Right lung (tissue), 2 donors: ENCODE measurements at regions not wholly inside any gene's neighbourhood (a gene's known extent, or its start where the extent isn't known, plus 50 kb on each side); places are given as distances from the start of the nearest gene placed in this dataset.
"Not testable (repeated sequence)": the region's sequence is repeated elsewhere in the genome, so short reads cannot be mapped to it uniquely, and the experiment has no call there.

Experiments used
- DNase-seq, 2 donors: peaks; one replicate each; pipeline ENCODE4 v3.0.0-alpha.2; 2013

GRCh38 chr9:73344060-73344459, 192.4 kb downstream of the ANXA1 start:
- no peak for DNase-seq

GRCh38 chr9:73347123-73347522, 195.5 kb downstream of the ANXA1 start:
- DNase-seq = no peak

GRCh38 chr9:73347720-73348119, 196.1 kb downstream of the ANXA1 start:
- no peak for DNase-seq

DNA sequence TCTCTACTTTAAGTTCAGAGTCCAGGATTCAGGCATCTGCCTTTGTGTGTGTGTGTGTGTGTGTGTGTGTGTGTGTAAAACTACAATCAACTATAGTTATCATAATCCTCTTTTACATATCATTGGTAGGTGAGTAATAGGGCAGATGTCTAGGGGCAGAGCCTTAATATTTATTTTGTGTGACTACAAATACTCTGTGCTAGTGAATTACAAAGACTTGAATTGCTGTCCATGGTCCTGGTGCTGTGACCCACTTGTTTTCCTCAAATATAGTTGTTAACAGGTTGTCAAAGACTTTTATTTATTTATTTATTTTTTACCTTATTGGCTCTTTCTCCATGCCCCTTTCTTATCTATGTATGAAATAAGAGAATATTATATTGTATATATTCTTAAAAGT, 196.8 kb downstream of the ANXA1 start:
- no peak for DNase-seq

DNA sequence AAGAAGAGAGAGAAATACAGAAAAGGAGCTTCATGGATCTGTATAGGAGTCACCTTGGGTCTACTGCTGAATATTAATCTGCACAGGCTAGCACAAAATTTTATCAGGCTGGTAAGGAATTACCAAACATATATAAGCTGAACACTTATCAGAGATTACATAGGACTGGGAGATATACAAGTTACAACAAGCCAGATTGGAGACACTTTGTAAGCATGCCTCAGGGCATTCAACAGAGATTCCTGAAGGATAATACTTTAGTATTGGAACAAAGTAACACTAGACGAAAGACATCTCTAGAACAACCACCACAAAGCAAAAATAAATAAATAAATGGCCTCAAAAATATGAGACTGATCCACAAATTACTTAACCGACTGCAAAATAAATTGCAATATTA, 197.8 kb downstream of the ANXA1 start:
- no peak for DNase-seq

- no peak for DNase-seq
Measured at GRCh38 chr9:73357607-73358006, 205.9 kb downstream of the ANXA1 start.

DNA sequence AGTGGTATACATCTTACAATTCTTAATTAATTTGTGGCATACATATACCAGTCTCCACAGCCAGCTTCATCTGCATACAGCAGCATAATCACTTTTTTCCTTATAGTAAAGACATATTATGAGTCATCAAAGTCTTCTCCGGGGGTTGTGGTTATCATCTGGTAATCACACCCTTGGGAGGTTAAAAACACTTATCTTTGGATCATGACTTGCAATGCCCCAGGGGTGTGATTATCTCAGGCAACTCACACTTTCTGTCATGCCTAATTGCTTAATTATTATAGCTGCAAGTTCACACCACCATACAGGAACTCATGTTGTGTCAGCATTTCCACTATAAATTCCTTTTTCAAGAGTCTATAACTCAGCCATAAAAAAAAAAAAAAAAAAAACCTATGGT, 218.4 kb downstream of the ANXA1 start:
- DNase-seq = no peak

- no peak for DNase-seq
Measured at GRCh38 chr9:73371801-73372200, 220.1 kb downstream of the ANXA1 start.

DNA sequence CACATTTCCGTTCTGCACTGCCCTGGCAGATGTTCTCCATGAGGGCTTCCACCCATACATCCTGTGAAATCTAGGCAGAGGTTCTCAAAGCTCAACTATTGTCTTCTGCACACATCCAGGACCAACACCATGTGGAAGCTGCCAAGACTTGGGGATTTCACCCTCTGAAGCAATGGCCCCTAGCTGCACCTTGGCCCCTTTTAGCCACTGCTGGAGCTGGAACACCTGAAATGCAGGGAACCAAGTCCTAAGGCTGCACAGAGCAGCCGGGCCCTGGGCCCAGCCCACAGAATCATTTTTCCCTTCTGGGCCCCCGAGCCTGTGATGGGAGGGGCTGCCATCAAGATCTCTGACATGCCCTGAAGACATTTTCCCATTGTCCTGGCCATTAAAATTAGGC, 228.7 kb downstream of the ANXA1 start:
- DNase-seq = no peak

DNA sequence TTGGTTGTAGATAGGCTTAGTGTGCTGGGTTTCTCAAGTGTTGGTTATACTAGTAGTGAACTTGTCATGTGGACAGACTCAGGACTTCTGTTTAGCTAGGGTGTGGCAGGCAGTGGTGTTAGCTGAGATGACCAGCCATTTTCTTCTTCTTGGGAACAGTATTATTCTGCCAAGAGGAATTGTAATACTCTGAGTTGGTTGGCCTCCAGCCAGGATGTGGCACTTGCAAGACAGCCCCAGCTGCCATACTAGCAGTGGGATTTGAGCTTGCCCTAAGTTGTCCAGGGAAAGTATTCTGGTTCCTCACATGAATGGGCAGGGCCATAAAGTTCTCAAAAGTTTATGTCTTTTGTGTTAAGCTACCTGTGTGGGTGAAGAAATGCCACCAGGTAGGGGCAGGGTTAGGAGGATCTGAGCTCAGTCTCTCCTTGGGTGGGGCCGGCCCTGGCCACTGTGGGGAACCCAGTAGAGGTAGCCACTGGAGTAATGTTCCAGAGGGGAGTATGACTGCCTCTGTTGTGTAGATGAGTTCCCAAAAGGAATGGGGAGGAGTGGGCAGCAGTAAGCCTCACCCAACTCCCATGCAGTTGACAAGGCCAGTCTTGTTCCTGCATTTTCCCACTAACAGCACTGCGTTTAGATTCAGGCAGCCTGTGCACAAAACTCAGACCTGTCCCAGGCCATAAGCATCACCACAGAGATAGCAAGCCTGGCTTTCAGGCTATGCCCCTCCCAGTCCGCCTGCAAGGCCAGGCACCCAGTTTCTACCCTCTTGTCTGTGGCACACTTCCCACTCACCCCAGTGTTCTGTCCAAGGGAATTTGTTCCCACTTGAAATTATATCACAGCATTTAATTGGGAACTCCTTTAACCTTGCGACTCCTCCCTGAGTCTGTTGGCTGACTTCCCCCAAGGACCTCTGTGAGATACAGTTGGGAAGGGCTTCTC, 250.7 kb downstream of the ANXA1 start:
- DNase-seq = no peak

GRCh38 chr9:73411494-73411893, 259.8 kb downstream of the ANXA1 start:
- DNase-seq = no peak

- no peak for DNase-seq
Measured at GRCh38 chr9:73412874-73413273, 261.2 kb downstream of the ANXA1 start.

- no peak for DNase-seq
Measured at GRCh38 chr9:73423891-73424290, 272.2 kb downstream of the ANXA1 start.

DNA sequence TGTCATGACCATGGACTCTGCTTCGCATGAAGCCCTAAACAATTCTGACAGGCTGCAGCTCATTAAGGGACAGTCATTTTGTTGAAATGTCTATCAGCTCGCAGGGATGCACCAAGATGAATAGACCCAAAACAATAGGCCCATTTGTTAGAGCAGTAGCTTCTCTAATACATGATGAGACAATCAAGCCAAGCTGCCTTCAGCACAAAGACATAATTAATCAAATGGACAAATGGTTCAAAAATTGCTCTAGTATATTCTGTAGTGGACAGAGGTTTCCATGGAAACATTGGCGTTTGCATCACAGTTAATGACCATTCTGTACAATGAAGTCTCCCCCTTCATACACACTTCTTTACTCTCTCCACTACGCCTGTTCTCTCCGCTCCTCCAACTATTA, 274.6 kb downstream of the ANXA1 start:
- no peak for DNase-seq

- no peak for DNase-seq
Measured at GRCh38 chr9:73434826-73435225, 283.2 kb downstream of the ANXA1 start.

DNA sequence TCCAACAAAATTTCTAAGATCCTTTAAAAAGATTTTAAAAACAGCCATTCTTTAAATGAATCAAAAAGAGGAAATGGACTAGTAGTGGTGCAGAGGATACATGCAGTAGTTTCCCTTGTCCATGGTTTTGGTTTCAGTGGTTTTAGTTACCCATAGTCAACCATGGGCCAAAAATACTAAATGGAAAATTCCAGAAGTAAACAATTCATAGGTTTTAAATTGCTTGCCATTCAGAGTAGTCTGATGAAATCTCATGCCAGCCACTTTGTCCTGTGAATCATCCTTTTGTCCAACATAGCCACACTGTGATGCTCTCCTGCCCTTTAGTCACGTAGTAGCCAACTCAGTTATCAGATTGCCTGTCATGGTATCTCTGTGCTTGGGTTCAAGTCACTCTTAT, 286.1 kb downstream of the ANXA1 start:
- DNase-seq = no peak

DNA sequence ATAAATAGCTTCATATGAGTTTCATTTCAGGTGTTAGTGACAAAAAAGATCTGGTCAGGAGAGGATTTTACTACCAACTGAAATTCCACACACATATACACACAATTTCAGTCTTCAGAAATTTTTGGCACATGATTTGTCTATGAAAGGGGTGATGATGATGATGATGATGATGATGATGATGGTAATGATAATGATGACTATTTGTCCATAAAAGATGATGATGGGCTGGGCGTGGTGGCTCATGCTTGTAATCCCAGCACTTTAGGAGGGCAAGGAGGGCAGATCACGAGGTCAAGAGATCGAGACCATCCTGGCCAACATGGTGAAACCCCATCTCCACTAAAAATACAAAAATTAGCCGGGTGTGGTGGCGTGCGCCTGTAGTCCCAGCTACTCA, 288.2 kb downstream of the ANXA1 start:
- DNase-seq = not testable (repeated sequence)

- no peak for DNase-seq
Measured at GRCh38 chr9:73441223-73441622, 289.6 kb downstream of the ANXA1 start.

DNA sequence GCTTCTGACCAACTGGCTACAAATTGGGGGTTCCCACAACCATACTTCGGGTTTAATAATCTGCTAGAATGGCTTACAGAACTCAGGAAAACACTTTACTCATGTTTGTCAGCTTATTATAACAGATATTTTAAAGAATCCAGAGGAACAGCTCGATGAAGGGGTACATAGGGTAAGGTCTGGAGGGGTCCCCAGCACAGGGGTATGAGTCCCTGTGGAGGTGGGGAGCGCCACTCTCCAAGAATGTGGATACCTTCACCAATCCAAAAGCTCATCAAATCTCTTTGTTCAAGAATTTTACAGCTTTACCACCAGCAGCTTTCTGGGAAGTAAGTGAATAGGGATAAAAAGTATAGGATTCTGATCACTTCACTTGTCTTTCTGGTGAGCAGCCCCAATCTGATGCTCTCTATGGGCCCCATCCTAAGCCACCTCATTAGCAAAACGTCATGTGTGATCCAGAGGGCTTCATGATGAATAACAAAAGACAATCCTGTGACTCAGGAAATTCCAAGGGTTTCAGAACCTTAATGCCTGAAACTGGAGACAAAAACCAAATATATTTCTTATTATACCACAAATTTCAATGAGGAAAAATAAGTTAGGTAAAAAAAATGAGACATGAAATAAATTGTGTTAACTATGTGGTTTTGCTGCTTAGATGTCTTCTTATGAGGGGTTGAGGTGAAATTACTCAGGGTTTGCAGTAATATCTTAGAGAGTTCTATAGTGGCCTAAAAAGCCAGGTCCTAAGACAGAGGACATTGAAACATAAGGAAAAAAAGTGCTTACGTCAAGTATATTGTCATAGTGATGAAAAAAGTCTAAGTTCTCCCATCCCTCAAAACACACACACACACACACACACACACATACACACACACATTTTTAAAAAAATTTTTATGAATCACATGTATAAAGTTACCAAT, 290.5 kb downstream of the ANXA1 start:
- no peak for DNase-seq

- DNase-seq = no peak
Measured at GRCh38 chr9:73444821-73445220, 293.2 kb downstream of the ANXA1 start.

DNA sequence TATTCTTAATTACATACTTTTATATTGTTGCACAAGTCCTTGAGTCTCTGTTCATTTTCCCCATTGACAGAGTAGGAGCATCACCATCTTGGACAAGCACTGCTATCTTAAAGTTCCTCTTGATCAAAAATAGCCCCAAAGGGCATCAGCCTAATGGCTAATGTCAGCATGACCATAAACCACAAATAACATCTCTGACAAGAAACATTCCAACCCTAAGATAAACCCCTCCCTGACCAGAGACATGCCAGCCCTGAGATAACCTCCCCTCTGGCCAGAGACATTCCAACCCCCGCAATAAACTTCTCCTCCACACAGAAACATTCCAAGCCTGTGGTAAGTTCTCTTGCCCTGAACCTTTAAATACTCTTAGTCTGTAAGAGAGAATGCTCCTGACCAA, 293.7 kb downstream of the ANXA1 start:
- not testable (repeated sequence) for DNase-seq

DNA sequence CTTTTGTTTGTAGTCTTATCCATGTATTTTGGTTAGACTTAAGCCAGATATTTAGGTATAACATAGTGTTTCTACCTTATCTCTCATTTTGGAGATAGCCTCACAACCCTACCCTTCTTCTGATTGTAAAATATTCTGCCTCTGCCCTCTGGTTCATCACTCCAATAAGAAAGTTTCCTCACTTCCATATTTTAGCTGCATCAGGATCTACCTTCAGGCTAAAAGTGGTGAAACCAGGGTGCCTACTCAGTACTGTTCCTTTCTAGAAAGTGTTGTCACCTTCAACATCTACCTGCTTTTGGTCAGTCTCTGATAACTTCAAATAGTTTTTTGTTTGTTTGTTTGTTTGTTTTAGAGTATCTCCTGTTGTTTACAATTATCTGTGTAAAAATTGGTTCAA, 294.6 kb downstream of the ANXA1 start:
- DNase-seq = no peak

GRCh38 chr9:73451003-73451402, 299.3 kb downstream of the ANXA1 start:
- no peak for DNase-seq
